ENCODE measurements at regions not wholly inside any gene's neighbourhood (a gene's known extent, or its start where the extent isn't known, plus 50 kb on each side); places are given as distances from the start of the nearest gene placed in this dataset.

DNA sequence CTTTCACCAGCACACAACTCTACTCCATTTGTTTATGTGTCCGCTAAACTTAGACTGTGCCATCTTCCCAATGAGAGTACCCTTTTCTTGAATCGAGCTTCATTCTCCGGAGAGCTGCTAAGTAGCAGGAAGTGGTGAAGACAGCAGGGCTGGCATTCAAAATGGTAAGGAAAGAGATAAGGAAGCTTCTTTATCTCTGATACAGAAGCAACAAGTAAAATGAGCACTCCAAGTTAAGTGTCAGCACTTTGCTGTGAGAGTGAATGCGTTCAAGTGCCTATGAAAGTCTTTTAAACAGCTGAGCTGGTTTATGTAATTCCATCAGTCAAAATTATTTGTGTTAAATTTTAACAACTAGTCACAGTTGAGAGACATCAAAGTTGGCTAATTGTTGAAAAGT is 386.8 kb upstream of the PTPRD start:
- ATAC-seq (no peak), DNase-seq (no peak)

DNA sequence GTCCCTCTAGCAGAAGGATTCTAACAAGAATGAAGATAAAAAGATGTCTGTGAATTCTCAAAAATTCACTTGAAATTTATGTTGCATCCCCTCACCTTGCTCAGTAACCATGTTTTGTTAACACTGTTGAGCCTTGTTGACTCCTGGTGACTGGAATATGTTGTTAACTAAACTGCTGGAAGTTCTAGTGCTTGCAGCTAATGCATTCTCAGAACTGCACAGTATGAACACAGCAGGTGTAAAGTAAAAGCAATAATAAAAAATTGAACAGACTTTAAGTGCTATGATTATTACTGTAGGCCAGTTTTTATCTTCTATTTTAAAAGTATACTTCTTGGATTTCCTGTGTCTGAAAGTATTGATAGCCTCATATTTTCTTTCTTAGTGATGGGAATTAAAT is 388.7 kb upstream of the PTPRD start:
- no peak for DNase-seq
- no peak for ATAC-seq

DNA sequence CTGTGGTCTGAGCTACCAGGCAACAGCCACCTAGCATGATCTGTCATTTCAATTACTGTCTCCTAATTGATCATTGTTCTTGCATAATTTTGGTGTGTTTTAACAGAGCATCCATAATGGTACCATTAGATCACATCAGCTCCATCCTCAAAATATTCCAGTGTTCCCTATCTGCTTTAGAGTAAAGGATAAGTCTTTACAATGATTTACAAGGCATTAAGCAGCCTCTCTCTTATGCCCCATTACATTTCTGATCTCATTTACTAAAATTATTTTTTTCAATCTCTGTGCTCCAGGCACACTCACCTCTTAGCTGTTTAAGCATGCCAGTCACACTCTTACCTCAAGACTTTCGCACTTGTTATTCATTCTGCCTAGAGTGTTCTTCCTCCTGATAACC is 389.9 kb upstream of the PTPRD start:
- DNase-seq (no peak), ATAC-seq (no peak)

DNA sequence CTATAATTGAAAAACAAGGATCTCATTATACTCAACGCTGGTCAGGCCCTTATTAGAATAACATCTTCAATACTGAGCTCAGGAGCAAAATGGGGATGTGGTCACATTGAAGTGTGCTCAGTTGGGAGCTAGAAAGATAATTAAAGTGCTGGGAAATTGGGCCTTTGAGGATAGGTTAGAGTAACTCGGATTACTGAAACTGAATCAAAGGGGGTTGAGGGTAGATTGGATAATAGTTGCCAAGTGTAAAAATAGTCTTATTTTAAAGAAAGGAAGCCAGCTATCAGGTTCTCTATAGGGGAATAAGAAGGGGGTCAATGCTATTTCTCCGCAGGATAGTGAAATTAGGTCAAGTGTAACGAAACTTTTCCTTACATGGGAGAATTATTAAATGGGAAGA is 391.0 kb upstream of the PTPRD start:
- ATAC-seq (no peak), DNase-seq (no peak)

DNA sequence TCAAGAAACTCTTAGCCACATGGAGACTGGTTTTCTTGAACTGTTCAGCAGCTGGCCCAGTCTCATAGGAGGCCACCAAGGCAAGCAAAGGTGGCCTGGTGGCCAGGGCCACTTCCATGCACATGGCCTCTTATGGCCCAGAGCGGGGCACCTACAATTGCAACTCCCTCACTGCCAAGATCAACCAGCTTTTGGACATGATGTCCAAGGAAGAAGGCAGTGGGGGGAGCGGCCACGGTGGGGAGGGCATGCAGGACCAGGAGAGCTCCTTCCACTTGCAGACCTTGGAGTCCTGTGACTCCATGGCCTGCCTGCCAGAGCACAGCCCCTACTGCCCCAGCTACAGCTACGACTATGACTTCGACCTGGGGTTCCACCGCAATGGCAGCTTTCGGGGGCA is 398.9 kb upstream of the PTPRD start:
- ATAC-seq (no peak), DNase-seq (no peak)

DNA sequence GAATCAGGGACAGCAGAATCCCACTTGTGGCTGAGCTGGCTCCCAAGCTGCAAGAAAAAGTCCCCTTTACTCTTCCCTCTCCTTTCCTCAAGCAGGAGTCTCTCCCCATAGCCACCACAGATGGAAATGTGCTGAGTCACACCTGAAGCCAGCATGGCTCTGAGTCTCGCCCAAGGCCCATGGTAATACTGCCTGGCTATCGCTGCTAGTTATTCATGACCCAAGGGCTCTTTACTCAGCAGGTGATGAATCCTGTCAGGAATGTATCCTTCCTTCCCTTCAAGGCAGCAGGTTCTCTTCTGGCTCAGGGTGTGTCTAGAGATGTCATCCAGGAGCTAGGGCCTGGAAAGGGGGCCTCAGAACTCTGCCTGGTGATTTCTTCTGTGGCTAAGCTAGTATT is 403.3 kb upstream of the PTPRD start:
- ATAC-seq (no peak), DNase-seq (no peak)

DNA sequence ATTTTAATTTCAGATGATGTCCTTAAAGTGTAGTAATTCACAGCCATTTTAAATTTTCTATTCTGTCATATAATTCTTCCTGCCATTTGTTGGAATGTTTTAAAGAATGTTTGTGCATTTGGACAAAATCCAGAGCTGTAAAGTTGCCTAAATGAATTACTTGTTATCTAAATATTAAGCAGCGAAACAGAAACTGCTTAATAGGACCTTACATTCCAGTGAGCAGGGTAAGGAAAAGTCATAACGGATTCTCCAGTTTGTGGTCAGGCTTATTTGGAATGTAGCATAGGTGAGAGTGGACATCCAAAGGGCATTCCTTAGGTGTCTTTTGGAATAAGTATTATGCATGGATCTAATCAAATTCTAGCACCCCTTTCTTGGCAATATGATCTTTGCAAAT is 410.4 kb upstream of the PTPRD start:
- ATAC-seq (no peak), DNase-seq (no peak)

DNA sequence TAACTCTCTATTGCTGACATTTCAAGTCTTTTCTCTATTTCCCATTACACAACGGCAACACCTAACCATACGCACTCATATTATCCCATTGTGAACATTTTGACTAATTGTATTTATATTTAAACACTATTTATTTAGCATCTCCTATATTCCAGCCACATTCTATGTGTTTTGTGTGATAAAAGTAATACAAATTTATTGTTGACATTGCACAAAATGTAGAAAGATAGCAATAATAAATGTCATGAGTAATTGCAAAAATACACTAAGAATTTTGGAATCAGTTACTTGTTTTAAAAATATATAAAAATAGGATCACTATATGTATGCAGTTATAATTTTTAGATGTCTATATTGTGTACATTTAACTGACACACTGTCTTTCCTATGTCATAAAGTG is 413.0 kb upstream of the PTPRD start:
- DNase-seq (no peak), ATAC-seq (no peak)

DNA sequence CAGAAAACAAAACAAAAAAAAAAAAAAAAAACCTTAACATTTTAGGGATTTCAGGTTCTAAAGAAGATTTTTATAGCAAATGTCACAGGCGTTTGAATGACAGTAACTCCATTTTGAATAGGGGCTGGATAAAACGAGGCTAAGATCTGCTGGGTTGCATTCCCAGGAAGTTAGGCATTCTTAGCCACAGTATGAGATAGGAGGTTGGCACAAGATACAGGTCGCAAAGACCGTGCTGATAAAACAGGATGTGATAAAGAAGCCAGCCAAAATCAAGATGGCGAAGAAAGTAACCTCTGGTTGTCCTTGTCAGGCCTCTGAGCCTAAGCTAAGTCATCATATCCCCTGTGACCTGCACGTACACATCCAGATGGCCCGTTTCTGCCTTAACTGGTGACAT is 425.6 kb upstream of the PTPRD start:
- no peak for ATAC-seq
- no peak for DNase-seq

DNA sequence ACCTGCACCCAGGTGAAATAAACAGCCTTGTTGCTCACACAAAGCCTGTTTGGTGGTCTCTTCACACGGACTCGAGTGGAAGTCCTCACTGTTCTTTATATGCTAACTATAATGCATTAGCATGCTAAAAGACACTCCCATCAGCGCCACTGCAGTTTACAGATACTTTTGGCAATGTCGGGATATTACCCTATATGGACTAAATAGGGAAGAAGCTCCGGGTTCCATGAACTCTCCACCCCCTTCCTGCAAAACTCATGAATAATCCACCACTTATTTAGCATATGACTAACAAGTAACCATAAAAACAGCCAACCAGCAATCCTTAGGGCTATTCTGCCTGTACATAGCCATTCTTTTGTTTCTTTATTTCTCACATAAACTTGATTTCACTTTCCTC is 426.2 kb upstream of the PTPRD start:
- DNase-seq: no peak
- ATAC-seq: no peak

DNA sequence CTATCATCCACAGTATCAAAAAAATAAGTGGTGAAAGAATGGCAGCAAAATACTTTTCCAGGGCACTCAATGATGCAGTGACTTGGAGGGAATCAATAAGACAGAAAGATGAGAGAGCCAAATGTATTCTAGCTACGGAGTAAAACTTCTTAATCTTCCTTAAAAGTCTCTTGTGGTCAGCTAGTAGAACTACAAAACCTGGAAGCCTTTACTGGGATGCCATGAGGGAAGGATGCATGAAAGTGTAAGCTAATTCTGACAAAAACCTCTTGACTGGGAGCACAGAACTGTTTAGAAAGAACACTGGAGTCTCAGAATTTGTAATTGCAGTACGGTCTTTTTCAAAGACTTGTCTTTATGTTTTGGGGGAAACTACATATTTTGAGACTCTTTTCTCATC is 432.8 kb upstream of the PTPRD start:
- no peak for ATAC-seq
- DNase-seq: no peak

DNA sequence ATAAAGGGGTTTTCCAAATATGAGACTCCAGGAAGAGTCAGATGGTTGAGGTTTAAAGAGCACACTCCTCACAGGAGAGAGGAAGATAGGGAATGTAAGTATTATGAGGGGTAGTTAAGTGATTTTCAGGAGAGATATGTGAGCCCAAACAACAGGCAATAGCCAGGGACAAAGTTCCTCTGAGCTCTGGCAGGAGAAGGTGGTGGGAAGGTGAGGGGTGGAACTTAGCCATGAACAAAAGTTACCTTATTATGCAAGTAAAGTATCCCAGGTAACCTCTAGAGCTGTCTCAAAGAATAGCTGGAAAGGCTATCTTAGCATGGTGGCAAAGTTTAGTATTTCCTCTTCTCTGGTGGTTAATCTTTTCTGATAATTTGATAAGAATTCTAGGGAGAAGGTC is 450.5 kb upstream of the PTPRD start:
- ATAC-seq (no peak), DNase-seq (no peak)

DNA sequence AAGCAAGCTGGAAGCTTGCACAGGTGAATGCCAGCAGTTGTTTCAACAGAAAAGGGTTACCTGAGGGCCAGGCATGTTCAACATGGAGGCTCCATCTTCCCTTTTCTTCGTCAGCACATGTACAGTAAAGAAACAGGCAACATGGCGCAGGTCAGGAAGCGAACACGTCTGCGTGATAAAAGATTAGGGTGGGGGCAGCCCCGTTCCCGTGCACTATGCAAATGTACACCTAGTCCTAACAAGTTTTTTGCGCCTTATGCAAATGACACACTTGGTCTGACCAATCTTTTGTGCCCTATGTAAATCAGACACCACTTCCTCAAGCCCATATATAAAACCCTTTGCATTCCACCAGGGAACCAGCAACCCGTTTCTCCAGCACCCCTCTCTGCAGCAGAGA is 452.1 kb upstream of the PTPRD start:
- ATAC-seq (no peak), DNase-seq (no peak)

DNA sequence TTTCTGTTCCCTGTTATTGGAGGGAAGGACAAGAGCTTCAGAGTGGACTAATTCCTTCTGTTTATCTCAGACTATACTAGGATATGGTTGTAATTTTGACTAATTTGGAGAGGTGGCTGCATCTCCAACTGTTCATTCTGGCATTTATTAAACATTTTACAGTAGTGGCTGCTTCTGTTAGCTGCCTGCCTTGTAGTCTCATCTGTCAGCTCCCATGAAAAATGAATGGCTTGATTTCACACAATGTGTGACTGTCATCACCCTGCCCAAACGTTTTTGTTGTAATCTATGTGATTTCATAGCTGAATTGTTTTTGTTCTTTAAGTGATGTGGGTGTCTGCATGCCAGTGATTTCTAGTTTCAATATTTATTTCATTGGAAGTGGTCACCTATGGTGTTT is 459.4 kb upstream of the PTPRD start:
- no peak for DNase-seq
- ATAC-seq: no peak

DNA sequence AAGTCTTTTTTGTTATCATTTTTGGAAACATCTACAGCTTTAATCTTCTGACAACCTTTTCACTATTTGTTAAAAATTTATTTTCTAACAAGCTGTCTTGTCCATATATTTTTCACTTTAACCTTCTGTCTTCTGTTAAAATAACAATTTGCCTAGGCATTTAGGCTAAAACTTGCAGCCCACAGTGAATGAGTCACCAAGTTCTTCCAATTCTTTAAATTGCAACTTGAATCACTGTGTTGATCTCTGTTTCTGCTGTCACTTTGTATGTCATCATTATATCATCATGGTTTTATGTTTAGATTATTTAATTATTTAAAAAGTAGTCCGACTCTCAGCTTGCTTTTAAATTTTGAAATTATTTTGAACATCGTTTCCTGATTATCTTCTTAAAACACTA is 473.8 kb upstream of the PTPRD start:
- no peak for ATAC-seq

DNA sequence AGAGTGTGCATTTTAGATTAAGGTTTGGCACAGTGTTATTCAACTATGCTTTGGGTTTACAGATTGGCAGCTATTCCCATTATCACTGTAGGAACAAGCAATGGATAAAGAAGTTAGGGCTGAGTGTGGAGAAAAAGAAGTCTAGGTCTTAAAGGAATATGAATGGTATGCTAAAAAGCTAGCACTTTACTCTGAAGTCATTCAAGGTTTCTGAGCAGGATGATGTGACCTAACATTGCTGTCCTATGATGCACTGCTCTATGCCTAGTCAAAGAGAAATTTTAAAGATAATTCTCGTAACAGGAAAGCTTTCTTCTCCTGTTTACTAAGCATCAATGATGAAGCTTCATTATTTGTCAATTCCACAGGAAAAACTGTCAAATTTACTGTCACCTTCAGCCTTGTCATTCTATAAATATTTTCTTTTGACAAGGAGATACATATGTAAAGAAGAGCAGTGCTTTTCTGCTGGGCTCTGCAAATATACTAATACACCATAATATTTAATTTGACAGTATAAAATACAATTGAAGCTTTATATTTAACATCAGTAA is 476.1 kb upstream of the PTPRD start:
- no peak for DNase-seq
- no peak for ATAC-seq

More for the DNA sequence above, 473.8 kb upstream of the PTPRD start:
- DNase-seq: no peak

DNA sequence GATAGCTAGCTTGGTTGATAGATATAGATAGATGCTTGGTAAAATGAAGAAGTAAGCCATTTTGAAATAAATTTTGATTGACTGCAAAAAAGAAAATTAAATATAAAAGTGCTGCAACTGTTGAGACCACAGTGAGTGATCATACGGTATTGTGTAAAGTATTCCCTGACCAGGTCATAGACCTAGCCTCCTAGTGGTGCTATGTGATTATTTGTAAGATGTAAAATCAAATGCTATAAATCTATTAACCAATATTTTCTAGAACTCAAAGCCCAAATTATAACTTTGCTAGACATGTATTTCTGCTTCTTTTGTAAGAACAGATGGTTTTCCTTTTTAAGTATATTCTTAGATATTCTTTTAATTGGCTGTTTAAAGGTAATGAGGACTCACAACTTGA is 480.2 kb upstream of the PTPRD start:
- ATAC-seq (no peak), DNase-seq (no peak)

DNA sequence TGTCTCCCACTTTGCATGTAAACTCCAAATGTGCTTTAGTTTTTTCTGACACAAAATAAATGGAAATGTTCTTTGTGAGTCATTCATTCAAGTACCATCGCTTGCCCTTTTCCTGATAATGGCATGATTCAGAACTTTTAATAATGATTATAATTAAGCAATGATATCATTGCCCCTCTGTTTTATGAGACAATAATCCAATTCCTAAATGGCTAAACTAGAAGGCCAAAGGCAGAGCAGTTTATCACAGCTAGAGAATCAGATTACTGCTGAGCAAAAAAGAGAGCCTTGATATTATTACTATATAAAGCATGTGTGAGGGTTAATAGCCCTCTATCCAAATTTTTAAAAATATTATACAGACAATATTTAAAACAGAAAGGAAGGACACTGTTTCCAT is 484.2 kb upstream of the PTPRD start:
- ATAC-seq (no peak), DNase-seq (no peak)

DNA sequence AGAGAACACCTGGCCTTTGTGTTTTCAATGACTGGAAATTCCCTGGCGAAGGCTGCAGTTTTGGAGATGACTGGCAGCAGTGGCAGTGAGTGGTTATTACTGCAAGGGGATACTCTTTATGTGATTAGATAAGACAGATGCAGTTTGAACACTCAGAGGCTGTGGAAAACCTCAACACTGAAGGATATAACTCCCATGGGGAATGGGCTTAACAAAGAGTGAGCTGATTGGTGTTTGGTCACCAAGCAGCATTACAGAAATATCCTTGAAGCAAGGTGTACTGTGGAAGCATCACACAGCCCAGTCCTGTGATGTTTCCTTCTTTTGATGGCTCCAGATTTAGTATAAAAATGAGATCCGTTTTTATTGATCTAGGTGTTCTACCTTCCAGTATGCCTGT is 490.7 kb upstream of the PTPRD start:
- DNase-seq (no peak), ATAC-seq (no peak)

DNA sequence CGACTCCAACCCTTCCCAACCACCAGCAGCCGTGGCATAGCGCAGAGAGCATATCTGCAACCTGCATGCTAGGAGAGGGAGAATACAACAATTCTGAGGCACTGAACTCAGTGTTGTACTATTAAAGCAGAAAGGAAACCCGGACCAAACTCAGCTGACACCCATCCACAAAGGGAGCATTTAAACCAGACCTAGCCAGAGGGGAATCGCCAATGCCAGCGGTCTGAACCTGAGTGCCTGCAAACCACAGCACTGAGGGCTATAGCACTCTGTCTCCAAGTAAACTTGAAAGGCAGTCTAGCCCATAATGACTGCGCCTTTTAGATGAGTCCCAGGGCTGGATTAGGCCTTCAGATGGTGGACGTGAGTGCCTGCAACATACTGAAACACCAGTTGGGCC is 494.4 kb upstream of the PTPRD start:
- DNase-seq: no peak
- ATAC-seq: no peak

DNA sequence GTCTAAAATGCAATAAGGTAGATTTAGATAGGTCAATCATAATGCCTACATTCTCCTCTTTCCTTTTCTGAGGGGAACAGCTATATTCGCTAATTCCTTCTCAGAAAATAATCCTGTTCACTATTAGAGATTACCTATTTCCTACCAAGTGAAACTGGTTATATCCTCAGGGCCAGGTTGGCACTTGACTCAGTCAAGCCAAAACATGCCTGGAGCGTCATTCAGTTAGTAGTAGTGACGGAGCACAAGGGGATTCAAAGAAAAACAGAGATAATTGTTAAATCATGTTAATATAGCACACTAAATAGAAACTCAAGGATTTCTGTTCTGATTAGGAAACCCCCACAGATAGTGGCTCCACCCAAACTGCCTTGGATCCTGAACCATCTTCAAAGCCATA is 515.4 kb upstream of the PTPRD start:
- DNase-seq (no peak), ATAC-seq (no peak)

DNA sequence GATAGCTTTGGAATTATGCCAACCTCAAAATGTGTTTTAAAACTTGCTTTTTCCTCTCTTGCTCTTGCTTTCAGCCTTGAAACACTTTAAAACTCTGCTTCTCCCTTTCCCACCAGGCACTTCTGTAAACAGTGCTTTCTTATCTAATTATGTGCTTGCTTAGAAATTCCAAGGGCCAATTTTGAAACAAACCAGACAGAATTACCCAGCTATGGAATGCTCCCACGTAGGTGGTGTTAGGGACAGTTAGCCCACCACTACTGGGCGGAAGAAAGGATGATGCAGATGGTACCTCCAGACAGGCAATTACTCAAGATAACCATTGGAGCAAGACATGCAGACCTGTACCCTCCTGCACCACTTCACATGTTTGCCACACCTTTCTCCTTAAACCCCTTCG is 523.0 kb upstream of the PTPRD start:
- DNase-seq (no peak), ATAC-seq (no peak)

DNA sequence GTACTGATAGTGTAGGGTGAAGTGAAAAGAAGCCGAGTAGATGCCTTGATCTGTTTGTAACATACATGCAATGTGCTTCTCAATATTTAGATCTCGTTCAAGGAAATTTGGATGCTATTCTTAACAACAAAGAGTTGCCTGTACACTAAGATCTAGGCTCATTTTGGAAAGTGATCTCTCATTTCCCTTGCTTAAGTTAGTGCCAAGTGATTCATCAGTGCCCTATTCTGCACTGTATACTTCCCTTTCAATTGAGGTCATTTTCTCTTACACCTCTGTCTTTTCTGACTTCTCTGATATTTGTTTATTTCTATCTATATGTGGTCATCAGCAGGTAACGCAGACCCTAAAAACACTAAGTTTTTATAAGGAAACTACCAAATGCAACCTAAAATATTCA is 528.6 kb upstream of the PTPRD start:
- DNase-seq (no peak), ATAC-seq (no peak)

DNA sequence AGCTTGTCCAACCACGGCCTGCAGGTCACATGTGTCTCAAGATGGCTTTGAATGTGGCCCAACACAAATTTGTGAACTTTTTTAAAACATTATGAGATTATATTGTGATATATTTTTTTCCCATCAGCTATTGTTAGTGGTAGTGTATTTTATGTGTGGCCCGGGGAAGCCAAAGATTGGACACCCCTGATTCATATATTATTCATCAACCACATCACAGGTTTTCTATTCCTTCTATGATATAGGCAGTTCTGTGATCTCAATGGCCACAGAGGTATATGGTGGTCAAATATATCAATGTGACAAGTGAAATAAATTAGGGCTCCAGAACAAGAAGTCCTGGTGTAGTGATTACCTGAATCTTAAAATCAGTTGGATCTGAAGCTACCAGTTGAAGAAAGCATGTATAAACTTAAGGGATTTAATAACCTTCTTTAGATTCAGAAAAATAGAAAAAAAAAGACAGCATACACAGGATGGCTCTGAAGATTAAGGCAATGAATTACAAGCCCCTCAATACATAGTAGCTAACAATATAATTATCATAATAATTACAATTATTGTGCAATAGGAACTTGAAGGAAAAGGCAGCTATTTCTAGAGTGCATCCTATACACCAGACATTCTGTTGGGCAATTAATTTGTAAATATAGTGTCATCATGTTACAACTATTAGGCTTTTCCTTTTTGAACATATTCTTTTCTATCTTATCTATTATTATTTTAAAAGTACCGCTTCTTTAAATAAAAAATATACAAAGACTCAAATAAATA is 530.4 kb upstream of the PTPRD start:
- no peak for DNase-seq
- no peak for ATAC-seq

DNA sequence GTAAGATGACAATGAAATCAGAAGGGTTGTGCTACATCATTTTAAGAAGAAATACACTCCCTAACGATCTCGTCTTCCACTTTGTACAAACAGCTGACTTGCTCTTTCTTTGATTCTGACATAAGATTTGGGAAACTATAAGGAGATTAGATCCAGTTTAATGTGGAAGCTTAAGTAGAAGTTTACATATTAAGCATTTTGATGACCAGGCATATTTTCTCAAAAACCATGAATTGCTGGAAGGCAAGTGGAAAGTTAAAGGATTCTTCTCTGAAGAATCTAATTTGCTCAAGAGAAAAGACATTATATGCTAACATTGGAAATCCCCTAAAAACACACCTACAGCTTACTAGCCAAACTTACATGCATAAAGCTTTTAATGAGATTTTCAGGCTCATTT is 531.9 kb upstream of the PTPRD start:
- ATAC-seq: no peak
- DNase-seq: no peak
